K562 (cell line): ENCODE measurements at regions not wholly inside any gene's neighbourhood (a gene's known extent, or its start where the extent isn't known, plus 50 kb on each side); places are given as distances from the start of the nearest gene placed in this dataset.

Experiments
- CCAR2 ChIP-seq: fragments of 200-400 bp; formaldehyde crosslinking; IDR thresholded peaks from 2 replicates; pipeline ENCODE4 v1.6.1; 2017; ENCODE audit warnings: mild to moderate bottlenecking, low read depth, low read length
- CEBPB ChIP-seq: fragments of 450-650 bp; IDR thresholded peaks from 2 replicates; pipeline ENCODE4 v1.6.1; 2016; ENCODE audit warnings: missing genetic modification characterization, missing compliant biosample characterization
- COPS2 ChIP-seq: fragments of 450-650 bp; conservative IDR thresholded peaks from 2 replicates; pipeline ENCODE4 v1.6.1; 2016; ENCODE audit warnings: mild to moderate bottlenecking, moderate library complexity
- CREB1 ChIP-seq, 2 experiments: sonication (generic) in 1 of 2; formaldehyde crosslinking in 1 of 2; IDR thresholded peaks; 2 replicates each; pipeline versions ENCODE4 v1.6.1 to v1.8.0; 2012 to 2022; ENCODE audit warnings: inconsistent platforms in 1 of 2, mild to moderate bottlenecking in 1 of 2, missing genetic modification reagents in 1 of 2, moderate library complexity in 1 of 2
- DACH1 ChIP-seq: fragments of 450-650 bp; IDR thresholded peaks from 2 replicates; pipeline ENCODE4 v1.6.1; 2018; ENCODE audit not compliant: partially characterized antibody
- HMG20A ChIP-seq: fragments of 450-650 bp; formaldehyde crosslinking; conservative IDR thresholded peaks from 2 replicates; pipeline ENCODE4 v1.4.0; 2020; ENCODE audit warnings: mild to moderate bottlenecking, mixed read lengths
- ILF3 ChIP-seq: fragments of 450-650 bp; IDR thresholded peaks from 2 replicates; pipeline ENCODE4 v1.6.1; 2018; ENCODE audit warnings: antibody characterized with exemption, mild to moderate bottlenecking, moderate library complexity, borderline replicate concordance
- IRF9 ChIP-seq: fragments of 450-650 bp; IDR thresholded peaks from 2 replicates; pipeline ENCODE4 v1.6.1; 2016; ENCODE audit warnings: missing biosample characterization, missing genetic modification characterization
- PHF20 ChIP-seq: fragments of 450-650 bp; IDR thresholded peaks from 2 replicates; pipeline ENCODE4 v1.6.1; 2018; ENCODE audit not compliant: partially characterized antibody
- SAP30 ChIP-seq: fragments of 200-600 bp; sonication (generic); IDR thresholded peaks from 2 replicates; pipeline ENCODE4 v1.6.1; 2012; ENCODE audit warnings: borderline replicate concordance, low read depth, mild to moderate bottlenecking, moderate library complexity, low read length, control low read depth, inconsistent platforms; ENCODE audit not compliant: insufficient read depth, poor library complexity, severe bottlenecking
- SMARCA4 ChIP-seq: fragments of 450-650 bp; IDR thresholded peaks from 2 replicates; pipeline ENCODE4 v1.6.1; 2016
- TCF7 ChIP-seq: sonication (generic); IDR thresholded peaks from 2 replicates; pipeline ENCODE4 v1.6.1; 2016; ENCODE audit warnings: antibody characterized with exemption, borderline replicate concordance
- XRCC4 ChIP-seq: IDR thresholded peaks from one replicate; pipeline ENCODE4 v1.6.1; 2011; ENCODE audit not compliant: insufficient read depth, insufficient read length; ENCODE audit errors: extremely low read depth
- YY1 ChIP-seq, 3 experiments: IDR thresholded peaks; 2 replicates each; pipeline ENCODE4 v1.6.1; 2011; ENCODE audit warnings: low read length in 2 of 3, mild to moderate bottlenecking in 2 of 3, moderate library complexity in 2 of 3, borderline replicate concordance in 1 of 3, control low read depth in 1 of 3, low read depth in 1 of 3; ENCODE audit not compliant: insufficient read depth in 3 of 3, insufficient replicate concordance in 2 of 3, control insufficient read depth in 1 of 3, insufficient read length in 1 of 3; ENCODE audit errors: extremely low read depth in 1 of 3
- ZBTB2 ChIP-seq: fragments of 450-650 bp; IDR thresholded peaks from 2 replicates; pipeline ENCODE4 v1.6.1; 2016; ENCODE audit warnings: antibody characterized with exemption
- ZKSCAN8 ChIP-seq: fragments of 200-800 bp; sonication (Bioruptor generic); IDR thresholded peaks from 2 replicates; pipeline ENCODE4 v1.6.1; 2016; ENCODE audit warnings: missing genetic modification characterization, missing compliant biosample characterization
- ZNF408 ChIP-seq: fragments of 250-450 bp; sonication (Bioruptor Pico); IDR thresholded peaks from 2 replicates; pipeline ENCODE4 v1.4.0; 2020; ENCODE audit warnings: low read depth, mild to moderate bottlenecking, moderate library complexity
- ZNF436 ChIP-seq: fragments of 250-450, 450-650 bp; sonication (Bioruptor Pico); formaldehyde crosslinking; IDR thresholded peaks from 2 replicates; pipeline ENCODE4 v1.7.0; 2020; ENCODE audit warnings: mild to moderate bottlenecking
- ZNF551 ChIP-seq: fragments of 250-450 bp; sonication (Bioruptor Pico); IDR thresholded peaks from 2 replicates; pipeline ENCODE4 v1.5.0; 2021; ENCODE audit warnings: mild to moderate bottlenecking, moderate library complexity
- ZNF586 ChIP-seq: fragments of 450-650 bp; formaldehyde crosslinking; conservative IDR thresholded peaks from 2 replicates; pipeline ENCODE4 v1.4.0; 2020; ENCODE audit warnings: mild to moderate bottlenecking, moderate library complexity
- ZNF589 ChIP-seq: fragments of 200-800 bp; sonication (Bioruptor generic); IDR thresholded peaks from 2 replicates; pipeline ENCODE4 v1.6.1; 2016; ENCODE audit warnings: low read depth, missing genetic modification characterization, missing compliant biosample characterization
- ZNF592 ChIP-seq: fragments of 450-650 bp; IDR thresholded peaks from 2 replicates; pipeline ENCODE4 v1.6.1; 2017; ENCODE audit warnings: antibody characterized with exemption, mild to moderate bottlenecking

- TF ChIP-seq CREB1 (IDR thresholded peaks at IDR 0.05) (no peak), CREB1 (CRISPR knock-in tag; IDR thresholded peaks at IDR 0.05) (no peak), SMARCA4 (no peak), ZBTB2 (no peak), TCF7 (no peak), XRCC4 (no peak), IRF9 (tag) (no peak), ZNF586 (CRISPR knock-in tag) (no peak), ZNF551 (CRISPR knock-in tag) (no peak), ZNF592 (peak; percentile 54), CEBPB (no peak), ZNF408 (CRISPR knock-in tag) (no peak), ILF3 (no peak), ZNF589 (CRISPR knock-in tag) (0 out of 2 replicates have a peak, but pooled peaks have one; percentile 59), SAP30 (no peak), CCAR2 (no peak), ZNF436 (CRISPR knock-in tag) (no peak), HMG20A (CRISPR knock-in tag) (no peak), COPS2 (no peak), DACH1 (no peak), PHF20 (no peak), YY1 (IDR thresholded peaks at IDR 0.05; ENCODE audit: borderline replicate concordance in 1 of 3, control insufficient read depth in 1 of 3, extremely low read depth in 1 of 3, insufficient read depth in 3 of 3, insufficient read length in 1 of 3, insufficient replicate concordance in 2 of 3, low read depth in 1 of 3, low read length in 2 of 3) (no peak), ZKSCAN8 (CRISPR knock-in tag) (0 out of 2 replicates have a peak, but pooled peaks have one; percentile 25)
Observed at GRCh38 chr20:53829724-53830521, 236.3 kb upstream of the ZNF217 start (continued).
